GM23248 (cell line): ENCODE measurements at regions not wholly inside any gene's neighbourhood (a gene's known extent, or its start where the extent isn't known, plus 50 kb on each side); places are given as distances from the start of the nearest gene placed in this dataset.

Experiments
- EZH2 ChIP-seq: fragments of 200-600 bp; sonication (generic); IDR thresholded peaks from 2 replicates; pipeline ENCODE4 v1.6.1; 2018; ENCODE audit warnings: antibody characterized with exemption, mild to moderate bottlenecking; ENCODE audit not compliant: insufficient read depth, poor library complexity, severe bottlenecking
- EZH2phosphoT487 ChIP-seq: fragments of 200-600 bp; sonication (generic); IDR thresholded peaks from 2 replicates; pipeline ENCODE4 v1.6.1; 2018; ENCODE audit warnings: antibody characterized with exemption, moderate library complexity, mild to moderate bottlenecking, low read depth; ENCODE audit not compliant: insufficient read depth

DNA sequence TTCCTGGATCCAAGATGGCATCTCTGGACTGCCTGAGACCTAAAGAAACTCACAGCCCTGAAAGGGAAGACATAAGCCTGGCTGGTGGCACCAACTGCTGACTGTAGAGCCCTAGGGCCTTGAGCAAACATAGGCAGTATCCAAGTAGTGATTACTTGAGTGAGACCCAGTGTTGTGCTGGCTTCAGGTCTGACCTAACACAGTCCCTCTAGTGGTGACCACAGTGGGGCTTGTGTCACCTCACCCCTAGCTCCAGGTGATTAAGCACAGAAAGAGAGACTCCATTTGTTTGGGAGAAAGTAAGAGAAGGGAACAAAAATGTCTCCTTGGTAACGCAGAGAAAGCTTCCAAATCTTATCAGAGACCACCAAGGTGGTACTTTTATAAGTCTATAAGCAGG is 496.3 kb upstream of the HTR2C start:
- TF ChIP-seq EZH2phosphoT487 (no peak), EZH2 (no peak)
